ENCODE measurements at regions not wholly inside any gene's neighbourhood (a gene's known extent, or its start where the extent isn't known, plus 50 kb on each side); places are given as distances from the start of the nearest gene placed in this dataset.

DNA sequence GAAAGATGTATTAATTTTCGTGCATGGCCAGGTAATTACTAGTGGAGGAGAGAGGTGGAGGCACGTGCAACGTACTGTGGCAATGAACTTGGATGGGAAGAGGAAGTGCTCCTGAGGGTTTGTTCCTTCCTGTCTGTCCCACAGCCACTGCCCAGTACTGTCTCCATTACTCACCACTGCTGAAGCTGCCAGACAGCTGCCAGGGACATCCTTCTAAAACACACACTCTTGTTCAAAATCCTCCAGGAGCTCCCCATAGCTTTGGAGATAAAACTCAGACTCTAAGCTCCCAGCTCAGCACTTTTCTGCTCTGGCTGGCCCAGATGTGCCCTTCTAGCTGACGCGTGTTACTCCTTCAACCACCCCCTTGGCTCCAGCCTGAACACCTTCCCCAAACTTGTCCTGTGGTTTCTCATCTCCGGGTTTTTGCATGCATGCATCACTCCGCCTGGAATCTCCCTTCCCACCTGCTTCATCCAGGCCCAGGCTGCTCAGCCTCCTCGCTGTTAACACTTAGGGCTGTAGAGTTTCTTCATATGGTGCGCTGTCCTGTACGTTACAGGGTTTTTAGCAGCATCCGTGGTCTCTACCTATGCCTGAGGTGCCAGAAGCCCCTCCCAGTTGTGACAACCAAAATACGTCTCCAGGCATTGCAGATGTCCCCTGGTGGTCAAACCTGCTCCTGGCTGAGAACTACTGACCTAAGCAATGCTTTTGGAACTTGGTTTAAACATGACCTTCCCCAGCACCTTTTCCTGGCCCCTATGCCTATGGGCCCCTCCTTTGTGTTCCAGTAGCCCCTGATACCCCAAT is 69.5 kb downstream of the C11orf91 start:
- DNase-seq (ENCODE audit: low read depth) = no peak
- H3K4me3 ChIP-seq (ENCODE audit: low read length) = no peak overlapping the region
- TF ChIP-seq, protein P1, sequence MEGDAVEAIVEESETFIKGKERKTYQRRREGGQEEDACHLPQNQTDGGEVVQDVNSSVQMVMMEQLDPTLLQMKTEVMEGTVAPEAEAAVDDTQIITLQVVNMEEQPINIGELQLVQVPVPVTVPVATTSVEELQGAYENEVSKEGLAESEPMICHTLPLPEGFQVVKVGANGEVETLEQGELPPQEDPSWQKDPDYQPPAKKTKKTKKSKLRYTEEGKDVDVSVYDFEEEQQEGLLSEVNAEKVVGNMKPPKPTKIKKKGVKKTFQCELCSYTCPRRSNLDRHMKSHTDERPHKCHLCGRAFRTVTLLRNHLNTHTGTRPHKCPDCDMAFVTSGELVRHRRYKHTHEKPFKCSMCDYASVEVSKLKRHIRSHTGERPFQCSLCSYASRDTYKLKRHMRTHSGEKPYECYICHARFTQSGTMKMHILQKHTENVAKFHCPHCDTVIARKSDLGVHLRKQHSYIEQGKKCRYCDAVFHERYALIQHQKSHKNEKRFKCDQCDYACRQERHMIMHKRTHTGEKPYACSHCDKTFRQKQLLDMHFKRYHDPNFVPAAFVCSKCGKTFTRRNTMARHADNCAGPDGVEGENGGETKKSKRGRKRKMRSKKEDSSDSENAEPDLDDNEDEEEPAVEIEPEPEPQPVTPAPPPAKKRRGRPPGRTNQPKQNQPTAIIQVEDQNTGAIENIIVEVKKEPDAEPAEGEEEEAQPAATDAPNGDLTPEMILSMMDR (conservative IDR thresholded peaks at IDR 0.05; ENCODE audit: low read depth, low read length) = no peak

DNA sequence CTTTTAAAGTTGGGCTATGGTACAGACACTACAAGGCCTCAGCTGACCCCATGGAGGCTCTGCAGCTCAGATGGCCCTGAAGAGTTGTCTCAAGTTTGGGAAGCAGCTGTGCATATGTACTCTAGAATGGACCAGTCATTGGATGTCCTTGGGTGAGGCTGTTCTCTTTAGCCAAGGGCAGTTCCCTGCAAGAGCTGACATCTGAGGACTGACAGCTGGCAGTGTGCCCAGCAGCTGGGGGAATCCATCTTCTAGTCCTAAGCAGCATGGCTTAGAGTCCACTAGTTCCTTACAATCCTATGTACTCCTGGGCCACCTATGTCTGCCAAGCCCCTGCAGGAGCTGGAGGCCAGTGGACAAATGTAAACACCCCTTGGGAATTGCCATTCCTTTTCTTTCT is 76.5 kb downstream of the C11orf91 start:
- DNase-seq (ENCODE audit: low read depth) = no peak
- TF ChIP-seq, protein P1 (conservative IDR thresholded peaks at IDR 0.05; ENCODE audit: low read depth, low read length) = no peak
- H3K4me3 ChIP-seq (ENCODE audit: low read length) = no peak overlapping the region

DNA sequence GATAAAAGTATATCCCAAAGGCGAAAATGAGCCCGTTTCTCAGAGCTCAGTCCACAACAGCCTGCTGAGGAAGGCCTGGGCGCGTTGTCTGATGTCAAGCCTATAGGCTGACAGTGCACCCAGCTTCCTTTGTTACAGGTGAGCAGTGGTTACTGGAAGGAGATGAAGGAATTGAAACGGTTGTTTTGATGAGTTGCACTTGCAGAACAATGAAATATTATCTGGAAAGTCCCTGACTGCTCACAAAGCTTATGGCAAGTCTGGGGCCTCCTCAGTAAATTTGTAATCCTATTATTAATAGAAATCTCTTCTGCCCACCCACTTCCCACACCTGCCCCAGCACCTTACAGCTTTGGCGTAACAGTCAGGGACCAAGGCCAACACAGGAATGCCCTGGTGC is 77.8 kb downstream of the C11orf91 start:
- no peak overlapping the region for H3K4me3 ChIP-seq (ENCODE audit: low read length)
- TF ChIP-seq, protein P1 (conservative IDR thresholded peaks at IDR 0.05; ENCODE audit: low read depth, low read length) = no peak
- DNase-seq (ENCODE audit: low read depth) = no peak

DNA sequence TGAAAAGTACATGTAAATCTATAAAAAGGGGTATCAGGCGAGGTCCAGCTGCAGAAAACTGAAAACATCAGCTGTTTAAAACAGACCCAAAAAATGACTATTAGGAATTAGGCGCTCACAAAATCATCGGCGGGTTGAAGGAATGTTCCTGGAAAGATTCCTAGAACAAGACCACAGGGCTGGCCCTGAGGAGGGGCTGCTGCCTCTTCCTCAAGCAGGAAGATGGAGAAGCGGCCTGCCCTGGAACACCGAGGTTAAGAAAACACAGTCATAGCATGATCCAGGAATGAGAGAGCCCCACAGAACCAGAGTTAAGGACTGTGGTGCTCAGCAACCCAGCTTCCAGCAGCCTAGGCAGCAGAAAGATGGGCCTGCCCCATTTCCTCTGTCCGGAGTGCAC is 78.4 kb downstream of the C11orf91 start:
- TF ChIP-seq, protein P1 (conservative IDR thresholded peaks at IDR 0.05; ENCODE audit: low read depth, low read length) = no peak
- no peak overlapping the region for H3K4me3 ChIP-seq (ENCODE audit: low read length)
- DNase-seq (ENCODE audit: low read depth) = no peak

DNA sequence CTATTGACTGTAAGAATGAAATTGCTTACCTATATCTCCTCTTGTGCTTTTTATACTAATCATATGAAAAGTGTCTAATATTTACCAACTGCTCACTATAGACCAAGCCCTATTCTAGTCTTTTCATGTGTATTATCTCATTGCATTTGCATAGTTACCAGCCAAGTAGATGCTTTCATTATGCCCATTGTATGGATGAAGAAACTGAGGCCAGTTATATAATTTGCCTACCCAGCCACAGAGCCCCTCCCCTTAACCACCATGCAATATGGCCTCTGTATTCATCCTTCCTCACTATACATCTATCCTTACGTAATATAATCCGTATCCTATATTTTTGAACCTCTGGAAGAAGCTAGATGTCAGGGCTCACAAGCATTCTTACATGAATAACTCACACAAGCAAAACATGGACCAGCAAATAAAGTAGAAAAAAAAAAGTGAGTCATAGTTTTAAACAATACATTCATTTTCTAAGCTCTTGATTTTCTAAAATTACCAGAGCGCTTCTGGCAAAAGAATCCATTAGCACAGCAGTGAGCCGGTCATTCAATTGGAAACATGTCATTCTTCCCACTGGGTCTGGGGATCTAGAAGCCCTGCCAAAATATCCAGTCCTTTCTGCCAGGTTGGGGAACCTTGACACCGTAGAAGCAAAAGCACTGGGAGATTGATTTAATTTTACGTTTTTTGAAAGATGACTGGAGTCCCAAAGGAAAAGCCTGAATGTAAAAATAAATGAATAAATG is 80.0 kb downstream of the C11orf91 start:
- DNase-seq (ENCODE audit: low read depth) = no peak
- TF ChIP-seq, protein P1 (conservative IDR thresholded peaks at IDR 0.05; ENCODE audit: low read depth, low read length) = no peak
- no peak overlapping the region for H3K4me3 ChIP-seq (ENCODE audit: low read length)

DNA sequence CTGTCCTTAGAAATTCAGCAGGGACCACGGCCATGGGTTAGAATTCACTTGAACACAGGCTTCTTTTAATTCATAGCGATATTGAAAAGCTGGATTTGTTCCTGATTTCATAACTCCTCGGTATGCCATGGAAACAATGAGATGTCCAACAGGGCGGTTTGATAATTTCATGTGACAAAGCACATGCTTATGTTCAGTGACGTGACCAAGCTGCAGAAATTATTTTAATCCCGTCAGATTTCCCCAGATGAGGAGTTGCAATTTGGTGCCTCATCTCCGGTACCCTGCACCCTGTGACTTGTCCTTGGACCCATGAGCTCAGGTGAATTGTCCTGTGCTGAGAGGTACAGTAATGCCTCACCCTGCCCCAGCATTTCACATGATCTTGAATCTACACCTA is 81.7 kb downstream of the C11orf91 start:
- H3K4me3 ChIP-seq (ENCODE audit: low read length) = no peak overlapping the region
- TF ChIP-seq, protein P1 (conservative IDR thresholded peaks at IDR 0.05; ENCODE audit: low read depth, low read length) = no peak
- no peak for DNase-seq (ENCODE audit: low read depth)

DNA sequence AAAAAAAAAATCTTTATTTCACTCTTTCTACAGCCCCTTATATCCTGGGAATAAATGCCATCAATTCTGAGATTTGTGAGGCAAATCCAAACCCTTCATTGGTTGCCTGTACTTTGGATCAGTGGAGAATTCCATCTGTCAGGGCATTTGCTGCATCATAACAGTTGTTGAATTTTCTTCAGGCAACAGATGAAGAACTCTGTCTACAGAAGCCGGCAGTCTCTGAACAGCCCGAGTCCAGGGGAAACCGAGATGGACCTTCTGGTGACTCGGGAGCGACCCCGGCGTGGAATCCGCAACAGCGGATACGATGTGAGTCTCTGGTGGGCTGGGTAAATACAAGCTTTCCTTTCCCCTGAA is 82.3 kb downstream of the C11orf91 start:
- H3K4me3 ChIP-seq (ENCODE audit: low read length) = no peak overlapping the region
- TF ChIP-seq, protein P1 (conservative IDR thresholded peaks at IDR 0.05; ENCODE audit: low read depth, low read length) = no peak
- no peak for DNase-seq (ENCODE audit: low read depth)

Data from retinal pigment epithelial cell (primary cell).